Fibroblast of skin of back (primary cell): ENCODE measurements at regions not wholly inside any gene's neighbourhood (a gene's known extent, or its start where the extent isn't known, plus 50 kb on each side); places are given as distances from the start of the nearest gene placed in this dataset.

Experiments
- DNase-seq: peaks from one replicate; pipeline ENCODE4 v3.0.0-alpha.2; 2013

DNA sequence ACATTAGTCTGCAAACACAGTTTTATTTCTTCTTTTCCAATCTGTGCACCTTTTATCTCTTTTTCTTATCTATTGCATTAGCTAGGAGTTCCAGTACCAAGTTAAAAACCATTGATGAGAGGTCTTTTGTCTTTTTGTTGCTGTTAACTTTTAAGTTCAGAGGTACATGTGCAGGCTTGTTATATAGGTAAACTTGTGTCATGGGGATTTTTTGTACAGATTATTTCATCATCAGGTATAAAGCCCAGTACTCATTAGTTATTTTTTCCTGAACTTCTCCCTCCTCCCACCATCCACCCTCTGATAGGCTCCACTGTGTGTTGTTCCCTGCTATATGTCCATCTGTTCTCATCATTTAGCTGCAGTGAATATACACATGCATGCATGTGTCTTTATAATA is 349.9 kb downstream of the PDHA2 start:
- no peak for DNase-seq

DNA sequence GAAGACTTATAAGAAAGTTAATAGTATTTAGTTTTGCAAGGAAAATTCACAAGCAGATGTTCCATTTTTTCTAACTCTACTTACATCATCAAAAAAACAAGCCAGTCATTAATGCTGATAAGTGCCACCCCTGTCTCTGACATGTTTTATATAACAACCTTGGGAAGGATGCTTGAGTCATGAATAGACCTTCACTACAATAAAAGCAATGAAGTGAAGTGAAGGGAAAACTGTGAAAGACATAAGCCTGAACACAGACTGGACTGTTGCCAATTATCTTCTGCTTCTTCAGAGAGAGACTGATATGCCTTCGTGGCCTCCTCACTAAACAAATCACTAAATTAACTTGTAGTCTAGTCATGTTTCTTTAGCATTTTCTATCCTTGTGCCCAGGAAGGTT is 353.2 kb downstream of the PDHA2 start:
- DNase-seq = no peak

DNA sequence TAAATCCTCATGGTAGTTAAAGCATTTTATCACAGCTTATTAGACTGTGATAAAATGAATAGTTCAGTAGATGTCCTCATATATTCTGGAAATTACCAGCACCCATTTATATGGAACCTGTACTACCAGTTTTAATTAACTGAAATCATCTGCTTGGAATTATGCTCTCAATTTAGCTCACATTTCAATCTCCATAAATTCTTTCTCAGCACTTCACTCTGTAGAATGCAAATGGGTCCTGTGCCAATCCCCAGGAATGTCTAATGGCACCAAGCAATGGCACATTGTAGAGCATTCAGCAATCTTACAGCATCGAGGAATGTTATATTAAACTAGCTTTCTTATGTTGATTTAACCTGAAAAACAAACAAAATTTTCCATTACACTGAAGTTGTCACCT is 355.1 kb downstream of the PDHA2 start:
- DNase-seq = peak; percentile 3

DNA sequence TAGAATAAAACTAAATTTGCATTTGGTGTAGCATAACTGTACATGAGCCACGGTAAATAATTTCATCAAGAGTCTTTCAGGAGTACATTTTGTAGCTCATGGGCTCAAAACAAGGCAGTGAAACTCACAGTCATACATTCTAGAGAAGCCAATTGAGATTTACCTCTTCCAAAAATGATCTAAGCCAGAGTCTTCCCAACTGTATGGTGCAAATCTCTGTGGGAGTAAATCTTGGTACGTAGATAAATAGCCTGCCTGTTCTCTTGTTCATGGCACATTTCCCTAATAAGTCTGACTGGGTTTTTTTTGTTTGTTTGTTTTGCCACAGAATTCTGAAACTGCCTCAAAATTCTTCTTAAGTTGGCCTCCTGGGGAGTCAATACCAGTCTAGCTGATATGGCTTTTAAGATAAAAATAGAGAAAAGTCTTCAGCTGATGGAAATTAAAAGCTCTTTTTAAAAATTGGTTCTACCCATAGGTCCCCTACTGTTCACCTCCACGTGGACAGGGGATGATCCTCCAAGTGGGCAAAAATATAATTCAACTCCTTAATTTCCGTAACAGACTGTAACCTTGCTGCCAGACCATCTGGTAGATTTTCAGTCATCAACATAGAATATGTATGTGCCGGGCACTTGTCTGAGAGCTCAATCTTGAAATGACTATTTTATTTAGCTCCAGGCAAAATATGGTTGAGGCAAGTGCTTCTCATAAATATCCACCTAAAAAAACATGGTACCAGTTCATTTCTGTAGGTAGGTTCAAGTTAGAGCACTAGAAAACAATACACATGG is 365.4 kb downstream of the PDHA2 start:
- no peak for DNase-seq

DNA sequence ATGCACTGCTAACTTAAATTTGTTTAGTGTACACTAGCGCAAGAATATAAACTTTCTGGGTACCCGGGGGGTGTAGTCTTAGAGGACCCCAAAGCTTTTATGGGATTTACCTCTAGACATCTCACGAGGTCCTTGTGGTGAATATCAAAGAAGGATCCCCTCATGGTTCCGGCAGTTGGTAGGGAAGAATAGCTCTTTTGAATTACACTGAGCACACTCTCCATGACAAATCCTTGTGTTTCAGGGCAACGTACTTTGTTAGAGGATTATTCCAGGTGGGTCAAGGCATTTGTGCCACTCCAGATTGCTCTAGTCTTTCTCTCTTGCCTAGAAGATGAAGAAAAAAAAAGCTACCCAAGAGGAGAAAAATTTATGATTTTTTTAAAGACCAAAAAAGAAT is 387.6 kb downstream of the PDHA2 start:
- no peak for DNase-seq

DNA sequence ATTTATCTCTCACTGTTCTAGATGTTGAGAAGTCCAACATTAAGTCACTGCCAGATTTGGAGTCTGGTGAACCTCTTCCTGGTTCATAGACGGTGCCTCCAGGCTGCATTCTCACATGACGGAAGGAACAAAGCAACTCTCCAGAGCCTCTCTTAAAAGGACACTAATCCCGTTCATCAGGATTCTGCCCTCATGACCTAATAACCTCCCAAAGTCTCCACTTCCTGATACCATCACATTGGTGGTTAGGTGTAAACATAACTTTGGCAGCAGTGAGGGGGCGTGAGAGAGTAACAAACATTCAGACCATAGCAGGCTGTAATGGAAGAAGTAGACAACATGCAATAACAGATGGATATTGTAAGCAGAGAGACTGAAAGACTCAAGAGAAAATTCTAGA is 388.6 kb downstream of the PDHA2 start:
- no peak for DNase-seq

DNA sequence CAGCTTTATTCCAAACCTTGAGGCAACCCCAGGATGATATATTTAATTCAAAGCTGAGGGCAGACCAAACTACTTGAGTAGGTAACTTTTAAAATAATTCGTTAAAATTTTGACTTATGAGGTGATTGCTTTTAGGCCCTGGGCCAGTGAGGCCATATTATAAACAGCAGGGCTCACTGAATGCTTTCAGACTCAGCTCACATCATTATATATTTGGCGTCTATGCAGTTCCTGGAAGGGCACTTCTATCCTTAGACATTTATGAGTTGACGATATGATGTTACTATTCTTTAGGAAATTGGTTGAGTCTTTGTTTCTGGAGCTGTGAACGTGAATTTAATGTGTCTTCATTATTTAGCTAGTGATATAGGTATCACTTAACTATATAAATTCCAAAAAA is 400.1 kb downstream of the PDHA2 start:
- no peak for DNase-seq

DNA sequence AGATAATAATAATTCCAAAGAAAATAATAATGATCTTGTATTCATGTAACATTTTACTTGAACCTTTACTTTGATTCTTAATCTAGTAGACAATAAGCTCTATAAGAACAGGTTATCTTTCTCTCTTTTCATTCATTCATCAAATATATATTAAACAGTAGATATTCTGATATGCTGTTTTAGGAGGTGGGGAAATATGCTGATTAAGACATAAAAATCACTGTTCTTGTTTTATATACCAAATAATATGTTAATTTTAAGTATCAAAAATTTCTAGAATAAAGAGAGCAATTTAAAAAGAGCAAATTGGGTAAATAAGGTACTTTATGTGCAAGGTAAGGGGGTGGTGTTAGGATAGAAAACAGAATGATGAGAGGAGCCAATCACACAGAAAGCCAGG is 401.9 kb downstream of the PDHA2 start:
- DNase-seq = no peak

DNA sequence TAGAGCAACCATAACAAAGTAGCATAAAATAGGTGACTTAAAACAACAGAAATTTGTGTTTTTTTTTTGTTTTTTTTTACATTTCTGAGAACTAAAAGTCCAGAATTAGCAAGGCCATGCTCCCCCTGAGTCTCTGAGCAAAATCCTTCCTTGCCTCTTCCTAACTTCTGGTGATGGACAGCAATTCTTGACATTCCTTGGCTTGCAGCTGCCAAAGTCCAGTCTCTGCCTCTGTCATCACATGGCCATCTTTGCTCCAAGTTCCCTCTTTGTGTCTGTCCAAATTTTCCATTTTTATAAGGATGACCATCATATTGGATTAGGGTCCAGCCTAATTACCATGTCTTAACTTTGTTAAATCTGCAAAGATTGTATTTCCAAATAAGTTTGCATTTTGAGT is 407.2 kb downstream of the PDHA2 start:
- no peak for DNase-seq

DNA sequence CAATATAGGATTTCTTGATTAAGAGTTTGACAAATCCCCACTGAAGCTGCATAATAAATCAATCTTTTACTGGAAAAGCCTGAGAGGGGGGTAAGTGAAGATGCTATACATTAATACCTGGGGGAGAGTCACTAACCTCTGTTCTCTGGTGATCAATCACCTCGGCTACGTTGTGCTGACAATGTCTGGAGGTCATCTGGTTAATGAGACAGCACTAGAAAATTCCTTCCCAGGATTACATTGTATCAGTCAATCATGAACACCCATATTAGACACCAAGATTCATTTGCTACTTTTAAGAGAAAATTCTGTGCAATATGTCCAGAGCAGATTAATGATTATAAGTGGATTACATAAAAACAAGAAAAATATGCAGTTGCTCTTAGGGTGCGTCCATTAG is 408.3 kb downstream of the PDHA2 start:
- no peak for DNase-seq

DNA sequence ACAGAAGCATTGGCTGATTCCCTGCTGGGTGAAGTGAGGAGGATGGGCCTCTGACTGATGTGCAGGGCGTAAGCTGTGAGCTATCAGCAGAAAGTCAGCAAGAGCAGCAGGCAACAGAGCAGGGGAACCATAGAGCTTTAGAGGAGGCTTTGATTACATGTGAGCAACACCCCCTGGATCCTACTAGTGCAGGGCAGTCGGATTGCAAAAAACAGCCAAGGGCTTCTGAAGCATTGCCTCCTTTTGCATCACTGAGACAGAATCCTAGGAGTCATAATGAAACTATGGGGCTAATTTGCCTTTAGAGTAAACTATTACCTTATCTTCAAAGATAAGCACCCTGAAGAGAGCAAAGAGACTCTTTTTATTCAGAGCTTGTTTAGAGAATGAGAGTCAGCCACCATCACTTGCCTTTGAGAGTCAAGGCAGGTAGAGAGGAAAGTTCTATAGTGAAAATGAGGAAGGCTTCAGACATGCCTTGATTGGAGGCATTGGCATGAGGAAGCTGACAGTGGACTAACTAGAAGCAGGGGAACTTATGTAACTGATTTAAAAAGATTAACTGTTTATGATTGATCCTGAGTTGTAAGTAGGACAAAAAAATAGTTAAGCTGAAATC is 420.3 kb downstream of the PDHA2 start:
- no peak for DNase-seq

DNA sequence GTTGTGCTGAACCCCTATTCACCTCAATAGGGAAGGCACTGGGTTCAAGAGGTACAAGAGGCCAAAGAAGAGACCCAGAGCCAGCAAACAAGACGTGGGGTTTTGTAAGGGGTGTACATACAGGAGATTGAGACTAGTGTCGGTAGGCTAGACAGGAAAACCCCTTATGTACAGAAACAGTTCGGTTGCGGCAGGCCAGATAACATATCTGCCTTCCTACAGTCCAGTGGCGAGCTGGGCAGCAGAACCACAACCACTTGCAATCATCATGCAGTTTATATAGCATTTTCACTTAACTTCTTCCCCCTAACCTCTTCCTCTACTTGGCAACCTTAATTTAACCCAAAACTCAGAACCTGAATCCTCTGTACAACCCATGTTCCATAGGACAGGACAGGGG is 422.2 kb downstream of the PDHA2 start:
- DNase-seq = no peak

DNA sequence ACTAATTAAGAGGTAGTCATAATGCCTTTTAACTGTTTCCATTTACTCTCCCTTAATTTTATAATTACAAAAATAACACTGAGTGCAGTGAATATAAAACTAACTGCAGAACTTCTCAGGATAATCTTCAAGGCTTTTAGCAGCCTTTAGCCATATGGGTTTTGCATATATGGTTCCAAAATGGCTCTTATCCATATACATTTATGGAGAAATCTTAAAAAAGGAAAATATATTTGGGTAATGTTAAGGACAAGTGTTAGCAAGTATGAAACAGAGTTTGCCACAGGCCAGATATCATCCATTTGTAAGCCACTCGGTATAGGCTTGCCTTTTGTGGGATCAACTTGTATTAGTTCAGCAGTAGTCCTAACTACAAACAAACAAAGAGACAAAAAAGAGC is 423.4 kb downstream of the PDHA2 start:
- no peak for DNase-seq

DNA sequence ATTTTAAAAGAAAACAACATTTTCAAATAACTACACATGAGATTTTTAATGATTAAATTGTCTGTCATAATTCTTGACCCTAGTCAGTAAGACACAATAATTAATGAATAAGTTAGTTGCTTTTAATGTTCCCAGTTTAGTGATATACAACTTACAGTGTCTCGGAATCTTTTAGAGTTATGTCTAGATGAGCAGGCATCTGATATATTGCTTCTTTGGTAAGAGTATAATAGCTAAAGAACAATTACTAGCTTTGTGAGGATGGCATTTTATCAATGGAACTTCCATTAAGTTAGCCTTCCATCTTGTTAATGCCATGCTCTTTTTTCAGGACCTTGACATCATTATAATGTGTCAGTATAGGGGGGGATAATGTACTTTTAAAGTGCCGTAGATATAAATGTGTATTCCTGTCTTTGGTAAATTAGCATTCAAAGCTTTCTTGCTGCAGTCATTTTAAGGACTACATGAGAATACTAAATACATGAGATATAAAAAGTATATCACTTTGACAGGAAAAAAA is 425.1 kb downstream of the PDHA2 start:
- DNase-seq = no peak

DNA sequence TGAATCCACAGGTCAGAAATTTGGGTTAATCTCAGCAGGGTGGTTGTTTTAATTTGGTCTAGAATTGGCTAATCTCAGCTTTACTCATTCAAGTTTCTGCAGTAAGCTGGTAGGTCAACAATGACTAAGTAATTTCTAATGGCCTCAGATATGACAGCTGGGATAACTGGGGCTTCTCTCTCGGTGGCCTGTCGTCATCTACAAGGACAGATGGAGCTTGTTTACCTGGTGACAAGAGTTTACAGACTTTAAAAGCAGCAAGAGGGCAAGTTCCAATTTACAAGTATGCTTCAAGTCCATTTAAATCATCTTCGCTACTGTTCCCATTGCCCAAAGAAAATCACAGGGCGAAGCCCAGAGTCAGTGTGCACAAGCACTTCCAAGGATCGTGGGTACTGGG is 453.9 kb downstream of the PDHA2 start:
- no peak for DNase-seq

DNA sequence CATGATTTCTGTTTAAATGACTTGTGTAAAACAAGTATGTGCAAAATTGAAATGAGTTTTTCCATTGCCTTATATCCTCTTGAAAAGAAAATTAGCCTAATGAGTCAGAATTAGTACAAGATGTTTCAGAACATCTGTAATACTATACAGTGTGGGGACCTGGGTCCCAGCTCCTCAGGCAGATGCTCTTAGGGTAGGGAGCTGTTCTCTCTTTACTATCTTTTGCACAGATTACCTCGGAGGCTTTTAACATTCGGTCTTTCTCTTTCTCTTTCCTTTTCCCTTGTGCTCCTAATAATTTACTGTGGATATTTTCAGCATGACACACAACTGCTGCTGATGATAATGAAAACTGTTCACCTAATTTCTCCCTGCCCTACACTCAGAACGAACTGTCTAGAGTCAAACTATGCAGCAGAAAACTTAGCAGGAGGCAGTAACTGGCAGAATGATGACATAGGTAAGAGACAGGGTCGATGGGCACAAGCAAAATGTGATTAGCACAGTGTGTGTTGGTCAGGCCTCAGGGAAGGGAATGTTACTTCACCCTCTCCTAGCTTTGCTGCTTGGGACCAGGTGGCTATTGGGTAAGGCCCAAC is 455.3 kb downstream of the PDHA2 start:
- no peak for DNase-seq

DNA sequence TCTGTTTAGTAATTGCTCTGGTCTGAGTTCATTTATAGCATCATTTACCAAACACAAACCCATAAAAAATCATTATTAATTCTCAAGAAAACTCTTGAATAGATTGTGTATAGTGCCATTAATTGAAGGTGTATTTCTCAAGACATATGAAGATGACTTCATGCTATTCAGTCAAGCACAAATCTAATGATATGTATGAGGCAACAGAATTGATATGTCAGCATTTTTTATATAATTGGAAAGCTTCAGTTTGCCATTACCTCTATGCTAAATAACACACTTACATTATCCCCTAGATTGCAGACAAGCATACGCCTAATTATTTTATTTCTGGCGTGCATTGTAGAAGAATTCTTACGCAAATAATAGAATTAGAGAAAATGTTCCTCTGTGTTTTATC is 461.8 kb downstream of the PDHA2 start:
- no peak for DNase-seq

DNA sequence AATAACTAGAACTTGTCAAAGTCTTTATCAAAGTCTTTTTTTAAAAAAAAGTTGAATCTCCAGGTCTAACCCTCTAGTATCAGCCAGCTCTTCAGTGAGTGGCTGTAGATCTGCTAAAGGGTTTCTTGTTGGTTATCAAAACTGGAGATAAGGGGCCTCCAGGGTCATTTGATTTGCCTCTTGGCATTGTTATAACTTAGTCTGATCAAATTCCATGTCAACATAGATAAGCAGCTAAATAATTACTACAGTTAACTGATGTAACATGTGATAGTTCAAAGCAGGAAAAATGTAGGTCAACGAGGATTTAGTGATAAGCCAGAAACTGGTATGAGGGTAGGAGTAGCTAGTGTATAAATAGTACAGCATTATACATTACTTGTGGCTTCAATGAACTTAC is 465.1 kb downstream of the PDHA2 start:
- no peak for DNase-seq

DNA sequence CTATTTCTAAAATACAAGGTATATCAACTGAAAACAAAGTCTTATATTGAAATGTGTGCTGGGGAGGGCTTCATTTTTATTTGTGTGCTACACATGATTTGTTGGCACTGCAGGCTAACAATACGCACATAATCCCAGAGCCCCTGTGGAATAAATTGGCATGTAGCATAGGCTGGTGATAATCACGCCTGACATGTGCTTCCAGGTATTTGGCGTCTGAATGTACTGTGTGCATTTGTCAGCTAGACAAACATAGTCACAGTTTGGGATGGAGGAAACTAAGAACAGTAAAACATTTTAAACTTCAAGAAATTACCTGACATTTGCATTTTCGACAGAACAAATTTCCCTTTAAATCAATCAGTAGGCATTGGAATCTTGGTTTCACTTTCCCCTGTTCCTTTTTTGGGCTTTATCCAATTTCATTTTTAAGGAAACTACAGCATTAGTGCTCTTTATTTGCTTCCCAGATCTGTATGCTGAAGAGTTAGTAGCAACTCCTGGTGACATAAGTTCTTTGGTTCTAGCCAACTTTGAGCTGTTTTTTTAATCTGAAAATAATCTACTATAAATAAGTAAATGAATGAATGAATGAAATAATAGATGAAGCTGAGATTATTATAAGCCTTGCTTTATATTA is 472.3 kb downstream of the PDHA2 start:
- no peak for DNase-seq

DNA sequence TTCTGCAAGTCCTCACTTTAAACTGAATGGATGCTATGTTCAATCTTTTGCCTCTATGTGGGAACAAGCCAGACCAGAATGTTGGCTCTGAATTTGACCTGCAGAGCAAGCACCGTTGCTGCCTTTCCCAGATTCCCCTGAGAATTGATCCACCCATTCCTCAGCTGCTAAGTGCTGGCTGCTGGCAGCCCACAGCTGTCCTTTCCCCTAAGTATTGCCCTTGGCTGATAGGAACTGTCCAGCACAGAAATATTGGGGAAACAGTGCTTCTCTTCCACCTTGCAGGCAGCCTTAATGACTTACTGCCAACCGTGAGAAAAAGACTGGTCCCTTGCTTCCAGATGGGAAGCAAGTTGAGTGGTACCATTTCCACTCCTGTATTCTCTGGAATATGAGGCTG is 475.9 kb downstream of the PDHA2 start:
- DNase-seq = no peak

DNA sequence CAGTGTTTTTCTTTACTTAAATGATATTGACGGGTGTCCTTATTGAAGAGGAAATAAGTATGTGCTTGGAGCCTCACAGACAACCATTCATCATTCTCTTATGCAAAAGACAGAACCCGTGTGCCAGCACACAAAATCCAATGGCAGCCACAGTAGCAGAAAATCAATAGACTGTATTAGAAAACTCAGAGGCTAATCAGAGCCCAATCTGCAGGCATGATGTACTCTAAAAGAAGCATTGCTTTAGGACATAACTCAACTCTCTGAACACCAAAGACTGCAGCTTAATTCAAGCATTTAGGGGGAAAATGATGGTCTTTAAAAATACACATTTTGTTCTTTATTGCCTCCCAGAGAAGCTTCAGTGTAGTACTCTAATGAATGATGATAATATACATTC is 476.9 kb downstream of the PDHA2 start:
- no peak for DNase-seq

DNA sequence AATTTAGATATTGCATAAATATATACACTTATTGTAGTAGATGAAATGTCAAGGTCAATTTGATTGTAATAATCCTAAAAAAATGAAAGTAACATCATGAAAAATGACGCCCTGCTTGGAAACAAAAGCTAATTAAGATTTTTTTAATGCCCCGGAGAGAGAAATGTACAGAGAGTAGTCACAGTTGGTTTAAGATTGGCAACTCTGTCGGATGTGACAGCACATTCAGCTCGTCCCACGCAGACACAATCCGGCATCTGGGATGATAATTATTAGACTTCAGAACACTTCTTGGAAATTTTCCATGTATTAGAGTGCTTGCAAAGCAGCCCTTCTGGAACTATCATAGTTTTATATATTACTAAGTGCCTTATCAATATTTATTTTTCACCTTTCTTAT is 478.0 kb downstream of the PDHA2 start:
- DNase-seq = no peak

DNA sequence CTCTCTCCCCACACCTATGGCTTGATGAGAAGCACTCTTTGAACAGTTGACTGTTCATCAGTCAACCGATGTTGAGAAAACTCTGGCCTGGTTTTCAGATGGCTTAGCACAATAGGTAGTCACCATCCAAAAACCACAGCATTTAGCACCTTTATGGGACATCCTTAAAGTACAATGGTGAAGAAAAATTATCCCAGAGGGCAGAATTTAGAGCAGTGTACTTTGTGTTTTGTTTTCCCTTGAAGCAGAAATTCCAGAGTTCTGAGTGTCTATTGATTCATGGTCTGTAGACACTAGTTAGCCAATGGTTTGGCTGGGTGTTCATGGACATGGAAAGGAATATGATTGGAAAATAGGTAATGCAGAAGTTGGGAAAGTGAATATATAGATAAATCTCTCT is 487.0 kb downstream of the PDHA2 start:
- DNase-seq = no peak

DNA sequence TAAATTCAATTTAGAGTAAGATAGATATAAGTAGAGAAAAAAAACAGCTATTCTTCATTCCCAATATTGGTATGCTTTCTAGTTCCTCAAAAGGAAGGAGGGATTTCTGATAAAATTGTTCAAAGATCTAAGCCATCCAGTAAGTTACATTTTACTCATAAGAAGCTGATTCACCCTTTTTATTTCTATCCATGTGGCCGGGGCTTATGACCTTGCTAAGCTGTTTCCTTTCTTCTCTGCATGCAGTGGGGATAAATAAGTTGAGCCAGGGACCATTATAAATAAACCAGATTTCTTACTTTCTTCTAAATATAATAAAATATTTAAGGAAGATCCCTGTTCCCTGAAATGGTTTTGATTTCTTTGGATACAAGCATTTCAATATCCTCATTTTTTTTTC is 502.3 kb downstream of the PDHA2 start:
- no peak for DNase-seq
